ENCODE measurements at regions not wholly inside any gene's neighbourhood (a gene's known extent, or its start where the extent isn't known, plus 50 kb on each side); places are given as distances from the start of the nearest gene placed in this dataset.
"Not testable (repeated sequence)": the region's sequence is repeated elsewhere in the genome, so short reads cannot be mapped to it uniquely, and the experiment has no call there.

DNA sequence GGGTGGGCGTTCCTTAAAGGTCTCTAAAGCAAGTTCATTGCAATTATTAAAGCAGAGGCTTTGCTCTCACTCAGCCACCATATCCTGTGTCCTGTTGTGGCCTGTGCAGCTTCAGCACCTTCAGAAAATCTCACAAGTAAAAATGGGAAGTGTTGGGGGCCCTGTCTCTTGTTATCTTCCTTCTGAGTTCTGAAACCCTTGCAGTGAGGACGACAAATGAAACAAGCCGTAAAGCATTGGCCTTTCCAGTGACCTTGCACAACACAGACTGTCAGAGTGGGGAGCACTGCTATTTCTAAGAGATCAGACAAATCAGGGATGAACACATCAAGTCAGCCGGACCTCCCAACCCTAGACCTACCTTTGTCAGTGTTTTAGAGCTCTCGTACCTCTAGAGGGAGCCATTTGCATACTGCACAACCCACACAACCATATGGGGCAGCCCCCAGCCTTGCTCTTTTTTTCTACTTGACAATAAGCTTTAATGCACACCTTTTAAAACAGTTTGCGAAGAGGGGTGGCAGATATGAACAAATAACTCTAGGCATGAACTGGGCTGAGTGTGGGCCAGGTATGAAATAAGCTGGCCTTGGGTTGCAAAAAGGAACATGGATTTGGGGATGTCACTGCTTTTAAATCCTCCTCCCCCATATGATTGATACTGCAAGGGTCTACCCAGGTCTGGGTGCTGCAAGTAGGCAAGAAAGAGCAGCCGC, 89.8 kb downstream of the KATNIP start:
- no peak overlapping the region for H3K4me3 ChIP-seq (ENCODE audit: low read depth, low read length)
- no peaks in the 10 kb centered on the region for H3K4me1 ChIP-seq (ENCODE audit: control insufficient read depth, insufficient read depth, low read length, unreplicated experiment)
- no peaks in the 10 kb centered on the region for H3K27me3 ChIP-seq (ENCODE audit: insufficient read depth, low read length)
- no peaks in the 10 kb centered on the region for H3K79me2 ChIP-seq (ENCODE audit: control insufficient read depth, insufficient read depth, low read length, unreplicated experiment)
- no peaks in the 10 kb centered on the region for H3K36me3 ChIP-seq (ENCODE audit: insufficient read depth, low read length)
- no peak overlapping the region for H3K27ac ChIP-seq (ENCODE audit: low read depth, low read length)
- H2AFZ ChIP-seq (ENCODE audit: low read length, unreplicated experiment), result no peak overlapping the region

DNA sequence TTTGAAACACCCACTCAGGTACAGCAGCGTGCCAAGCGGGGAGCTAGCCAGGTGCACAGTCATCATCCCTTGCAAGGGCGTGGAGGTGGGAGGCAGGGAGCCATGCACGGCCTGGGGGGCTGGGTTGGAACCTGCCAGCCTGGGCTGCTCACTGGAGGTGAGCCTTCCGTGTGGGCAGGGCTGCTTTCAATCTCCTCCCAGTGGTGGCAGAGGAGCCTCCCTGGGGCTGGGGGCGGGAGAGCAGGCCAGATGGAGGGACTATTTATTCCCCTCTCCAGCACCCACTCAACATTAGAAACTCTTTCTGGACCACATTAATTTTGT, 90.3 kb downstream of the KATNIP start:
- Histone ChIP-seq H3K4me3 (ENCODE audit: low read depth, low read length) (no peak overlapping the region), H3K79me2 (ENCODE audit: control insufficient read depth, insufficient read depth, low read length, unreplicated experiment) (no peaks in the 10 kb centered on the region), H3K27me3 (ENCODE audit: insufficient read depth, low read length) (no peaks in the 10 kb centered on the region), H3K36me3 (ENCODE audit: insufficient read depth, low read length) (no peaks in the 10 kb centered on the region), H2AFZ (ENCODE audit: low read length, unreplicated experiment) (no peak overlapping the region), H3K4me1 (ENCODE audit: control insufficient read depth, insufficient read depth, low read length, unreplicated experiment) (no peaks in the 10 kb centered on the region), H3K27ac (ENCODE audit: low read depth, low read length) (no peak overlapping the region)

DNA sequence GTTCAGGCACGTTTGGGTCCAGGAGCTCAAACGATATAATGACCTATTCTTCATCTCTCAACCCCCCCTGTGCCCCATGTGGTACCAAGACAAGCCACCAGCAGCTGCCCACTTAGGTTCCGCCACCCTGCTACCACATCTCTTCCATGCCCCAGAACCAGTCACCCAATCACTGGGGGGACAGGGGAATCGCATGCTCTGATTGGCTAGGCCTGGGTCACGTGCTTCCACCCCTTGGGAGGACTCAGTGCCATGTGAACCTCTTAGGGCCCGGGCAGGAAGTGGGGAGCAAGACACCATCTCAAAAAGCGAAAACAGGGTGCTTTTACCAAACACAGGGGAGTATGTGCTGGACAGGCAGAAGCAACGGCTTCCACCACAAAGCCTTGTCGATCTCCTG, 91.3 kb downstream of the KATNIP start:
- H3K4me1 ChIP-seq (ENCODE audit: control insufficient read depth, insufficient read depth, low read length, unreplicated experiment), result no peaks in the 10 kb centered on the region
- H3K27ac ChIP-seq (ENCODE audit: low read depth, low read length), result no peak overlapping the region
- H3K36me3 ChIP-seq (ENCODE audit: insufficient read depth, low read length), result no peaks in the 10 kb centered on the region
- no peaks in the 10 kb centered on the region for H3K79me2 ChIP-seq (ENCODE audit: control insufficient read depth, insufficient read depth, low read length, unreplicated experiment)
- no peak overlapping the region for H3K4me3 ChIP-seq (ENCODE audit: low read depth, low read length)
- no peaks in the 10 kb centered on the region for H3K27me3 ChIP-seq (ENCODE audit: insufficient read depth, low read length)
- H2AFZ ChIP-seq (ENCODE audit: low read length, unreplicated experiment), result no peak overlapping the region

DNA sequence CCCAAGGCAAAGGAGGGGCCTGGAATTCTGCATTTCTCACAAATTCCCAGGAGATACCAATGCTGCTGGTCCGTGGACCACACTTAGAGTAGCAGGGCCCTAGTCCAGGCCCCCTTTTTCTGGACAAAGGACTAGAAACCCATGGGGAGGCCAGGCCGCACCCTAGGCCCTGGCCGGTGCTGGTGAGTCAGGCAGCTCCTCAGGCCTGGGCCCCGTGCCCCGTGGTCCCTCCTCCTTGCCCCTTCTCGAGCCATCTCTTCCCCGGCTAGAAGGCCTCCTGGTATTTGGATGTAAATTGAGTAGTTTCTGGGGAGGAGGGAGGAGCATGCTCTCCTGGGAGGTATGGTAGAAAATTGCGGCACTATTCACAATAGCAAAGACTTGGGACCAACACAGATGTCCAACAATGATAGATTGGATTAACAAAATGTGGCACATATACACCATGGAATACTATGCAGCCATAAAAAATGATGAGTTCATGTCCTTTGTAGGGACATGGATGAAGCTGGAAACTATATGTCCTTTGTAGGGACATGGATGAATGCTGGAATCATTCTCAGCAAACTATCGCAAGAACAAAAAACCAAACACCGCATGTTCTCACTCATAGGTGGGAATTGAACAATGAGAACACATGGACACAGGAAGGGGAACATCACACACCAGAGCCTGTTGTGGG, 91.9 kb downstream of the KATNIP start:
- not testable (repeated sequence) for H3K27ac ChIP-seq (ENCODE audit: low read depth, low read length)

DNA sequence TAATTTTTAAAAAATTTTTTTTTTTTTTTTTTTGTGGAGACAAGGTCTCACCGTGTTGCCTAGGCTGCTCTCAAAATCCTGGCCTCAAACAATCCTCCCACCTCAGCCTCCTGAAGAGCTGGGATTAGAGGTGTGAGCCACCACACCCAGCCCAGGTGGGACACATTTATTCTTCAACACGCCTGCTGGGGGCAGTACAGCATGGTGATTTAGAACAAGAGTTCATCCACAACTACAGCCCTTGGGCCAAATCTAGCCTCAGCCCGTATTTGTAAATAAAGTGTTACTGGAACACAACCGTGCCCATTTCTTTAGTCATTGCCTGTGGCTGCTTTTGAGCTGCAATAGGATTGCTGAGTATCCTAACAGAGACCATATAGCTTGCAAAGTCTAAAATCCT, 92.8 kb downstream of the KATNIP start:
- no peaks in the 10 kb centered on the region for H3K27me3 ChIP-seq (ENCODE audit: insufficient read depth, low read length)
- H3K79me2 ChIP-seq (ENCODE audit: control insufficient read depth, insufficient read depth, low read length, unreplicated experiment), result no peaks in the 10 kb centered on the region
- H3K4me1 ChIP-seq (ENCODE audit: control insufficient read depth, insufficient read depth, low read length, unreplicated experiment), result no peaks in the 10 kb centered on the region
- no peak overlapping the region for H3K27ac ChIP-seq (ENCODE audit: low read depth, low read length)
- no peak overlapping the region for H3K4me3 ChIP-seq (ENCODE audit: low read depth, low read length)
- no peaks in the 10 kb centered on the region for H3K36me3 ChIP-seq (ENCODE audit: insufficient read depth, low read length)
- no peak overlapping the region for H2AFZ ChIP-seq (ENCODE audit: low read length, unreplicated experiment)

More for the DNA sequence above, 91.9 kb downstream of the KATNIP start:
- not testable (repeated sequence) for H3K4me3 ChIP-seq (ENCODE audit: low read depth, low read length); H3K4me1 ChIP-seq (ENCODE audit: control insufficient read depth, insufficient read depth, low read length, unreplicated experiment); H3K27me3 ChIP-seq (ENCODE audit: insufficient read depth, low read length); H2AFZ ChIP-seq (ENCODE audit: low read length, unreplicated experiment); H3K79me2 ChIP-seq (ENCODE audit: control insufficient read depth, insufficient read depth, low read length, unreplicated experiment); H3K36me3 ChIP-seq (ENCODE audit: insufficient read depth, low read length)

DNA sequence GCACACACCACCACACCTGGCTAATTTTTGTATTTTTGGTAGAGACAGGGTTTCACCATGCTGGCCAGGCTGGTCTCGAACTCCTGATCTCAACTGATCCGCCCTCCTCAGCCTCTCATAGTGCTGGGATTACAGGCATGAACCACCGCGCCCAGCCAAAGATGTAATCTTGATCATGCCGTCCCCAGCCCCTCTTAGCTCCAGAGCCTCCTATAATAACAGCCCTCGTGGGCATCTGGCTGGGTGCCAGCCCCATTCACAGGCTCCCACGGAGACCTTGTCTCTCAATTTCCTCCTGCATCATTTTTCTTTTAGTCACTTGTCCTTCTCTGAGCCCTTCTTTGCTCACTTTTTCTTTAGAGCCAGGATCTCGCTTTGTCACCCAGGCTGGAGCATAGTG, 94.2 kb downstream of the KATNIP start:
- Histone ChIP-seq H3K27me3 (ENCODE audit: insufficient read depth, low read length) (no peaks in the 10 kb centered on the region), H3K79me2 (ENCODE audit: control insufficient read depth, insufficient read depth, low read length, unreplicated experiment) (no peaks in the 10 kb centered on the region), H3K4me1 (ENCODE audit: control insufficient read depth, insufficient read depth, low read length, unreplicated experiment) (no peaks in the 10 kb centered on the region), H2AFZ (ENCODE audit: low read length, unreplicated experiment) (no peak overlapping the region), H3K27ac (ENCODE audit: low read depth, low read length) (no peak overlapping the region), H3K4me3 (ENCODE audit: low read depth, low read length) (no peak overlapping the region), H3K36me3 (ENCODE audit: insufficient read depth, low read length) (no peaks in the 10 kb centered on the region)

GRCh38 chr16:27645396-27645795, 95.5 kb downstream of the KATNIP start:
- no peaks in the 10 kb centered on the region for H3K79me2 ChIP-seq (ENCODE audit: control insufficient read depth, insufficient read depth, low read length, unreplicated experiment)
- H3K27me3 ChIP-seq (ENCODE audit: insufficient read depth, low read length), result no peaks in the 10 kb centered on the region
- no peak overlapping the region for H3K27ac ChIP-seq (ENCODE audit: low read depth, low read length)
- H3K36me3 ChIP-seq (ENCODE audit: insufficient read depth, low read length), result no peaks in the 10 kb centered on the region
- no peaks in the 10 kb centered on the region for H3K4me1 ChIP-seq (ENCODE audit: control insufficient read depth, insufficient read depth, low read length, unreplicated experiment)
- no peak overlapping the region for H2AFZ ChIP-seq (ENCODE audit: low read length, unreplicated experiment)
- H3K4me3 ChIP-seq (ENCODE audit: low read depth, low read length), result no peak overlapping the region

GRCh38 chr16:27646806-27647205, 96.9 kb downstream of the KATNIP start:
- Histone ChIP-seq H3K36me3 (ENCODE audit: insufficient read depth, low read length) (no peaks in the 10 kb centered on the region), H3K4me3 (ENCODE audit: low read depth, low read length) (no peak overlapping the region), H2AFZ (ENCODE audit: low read length, unreplicated experiment) (no peak overlapping the region), H3K79me2 (ENCODE audit: control insufficient read depth, insufficient read depth, low read length, unreplicated experiment) (no peaks in the 10 kb centered on the region), H3K27me3 (ENCODE audit: insufficient read depth, low read length) (no peaks in the 10 kb centered on the region), H3K27ac (ENCODE audit: low read depth, low read length) (no peak overlapping the region), H3K4me1 (ENCODE audit: control insufficient read depth, insufficient read depth, low read length, unreplicated experiment) (no peaks in the 10 kb centered on the region)

DNA sequence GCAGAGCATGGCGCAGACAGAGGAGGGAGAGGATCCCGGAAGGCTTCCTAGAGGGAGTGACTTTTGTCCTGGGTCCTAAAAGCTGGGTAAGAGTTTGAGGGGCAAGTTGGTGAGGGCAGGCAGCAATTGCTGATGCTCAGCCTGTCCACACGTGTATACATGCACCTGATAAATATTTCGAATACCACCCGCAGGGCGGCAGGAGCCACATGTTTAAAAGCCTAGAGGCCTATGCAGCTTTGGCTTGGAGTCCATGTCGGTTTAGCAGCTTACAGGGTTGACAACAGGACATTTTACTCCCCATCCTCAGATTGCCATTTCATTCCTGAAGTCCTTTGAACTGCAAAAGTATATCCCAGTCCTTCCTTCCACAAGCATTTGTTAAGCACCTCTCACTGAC, 99.1 kb downstream of the KATNIP start:
- no peaks in the 10 kb centered on the region for H3K27me3 ChIP-seq (ENCODE audit: insufficient read depth, low read length)
- H3K79me2 ChIP-seq (ENCODE audit: control insufficient read depth, insufficient read depth, low read length, unreplicated experiment), result no peaks in the 10 kb centered on the region
- no peak overlapping the region for H3K4me3 ChIP-seq (ENCODE audit: low read depth, low read length)
- no peak overlapping the region for H2AFZ ChIP-seq (ENCODE audit: low read length, unreplicated experiment)
- H3K27ac ChIP-seq (ENCODE audit: low read depth, low read length), result no peak overlapping the region
- H3K4me1 ChIP-seq (ENCODE audit: control insufficient read depth, insufficient read depth, low read length, unreplicated experiment), result no peaks in the 10 kb centered on the region
- H3K36me3 ChIP-seq (ENCODE audit: insufficient read depth, low read length), result no peaks in the 10 kb centered on the region

- no peak overlapping the region for H2AFZ ChIP-seq (ENCODE audit: low read length, unreplicated experiment)
- no peaks in the 10 kb centered on the region for H3K4me1 ChIP-seq (ENCODE audit: control insufficient read depth, insufficient read depth, low read length, unreplicated experiment)
- no peaks in the 10 kb centered on the region for H3K79me2 ChIP-seq (ENCODE audit: control insufficient read depth, insufficient read depth, low read length, unreplicated experiment)
- H3K27me3 ChIP-seq (ENCODE audit: insufficient read depth, low read length), result no peaks in the 10 kb centered on the region
- H3K4me3 ChIP-seq (ENCODE audit: low read depth, low read length), result no peak overlapping the region
- no peak overlapping the region for H3K27ac ChIP-seq (ENCODE audit: low read depth, low read length)
- no peaks in the 10 kb centered on the region for H3K36me3 ChIP-seq (ENCODE audit: insufficient read depth, low read length)
These were observed 100.2 kb downstream of the KATNIP start for GRCh38 chr16:27650073-27650701.

- Histone ChIP-seq H3K27me3 (ENCODE audit: insufficient read depth, low read length) (no peaks in the 10 kb centered on the region), H3K4me1 (ENCODE audit: control insufficient read depth, insufficient read depth, low read length, unreplicated experiment) (no peaks in the 10 kb centered on the region), H3K27ac (ENCODE audit: low read depth, low read length) (no peak overlapping the region), H3K79me2 (ENCODE audit: control insufficient read depth, insufficient read depth, low read length, unreplicated experiment) (no peaks in the 10 kb centered on the region), H2AFZ (ENCODE audit: low read length, unreplicated experiment) (no peak overlapping the region), H3K4me3 (ENCODE audit: low read depth, low read length) (no peak overlapping the region), H3K36me3 (ENCODE audit: insufficient read depth, low read length) (0 out of 2 replicates have a peak, but pooled peaks cover 6% of the 10 kb centered on the region)
These were observed 101.4 kb downstream of the KATNIP start for GRCh38 chr16:27651301-27651700.

All from ACC112 (cell line).